ENCODE measurements at regions not wholly inside any gene's neighbourhood (a gene's known extent, or its start where the extent isn't known, plus 50 kb on each side); places are given as distances from the start of the nearest gene placed in this dataset.

DNA sequence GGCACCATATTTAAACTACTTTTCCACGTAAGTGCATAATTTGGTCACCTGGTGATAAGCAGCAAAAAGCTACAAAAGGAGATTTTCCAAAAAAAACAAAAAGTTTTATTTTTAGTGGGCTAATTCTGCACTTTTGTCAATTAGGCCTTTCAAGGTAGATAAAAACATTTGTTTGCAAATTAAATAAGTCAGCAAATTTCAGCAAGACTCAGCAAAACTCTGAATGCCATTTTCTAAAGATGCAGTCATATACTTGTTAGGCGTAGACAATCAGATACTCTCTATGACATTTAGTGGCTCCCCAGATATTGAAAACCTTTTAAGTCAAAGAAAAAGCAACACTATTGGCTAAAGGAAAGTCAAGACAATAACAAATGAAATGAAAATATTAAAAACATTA is 400.2 kb upstream of the GOLIM4 start:
- TF ChIP-seq, protein P1, sequence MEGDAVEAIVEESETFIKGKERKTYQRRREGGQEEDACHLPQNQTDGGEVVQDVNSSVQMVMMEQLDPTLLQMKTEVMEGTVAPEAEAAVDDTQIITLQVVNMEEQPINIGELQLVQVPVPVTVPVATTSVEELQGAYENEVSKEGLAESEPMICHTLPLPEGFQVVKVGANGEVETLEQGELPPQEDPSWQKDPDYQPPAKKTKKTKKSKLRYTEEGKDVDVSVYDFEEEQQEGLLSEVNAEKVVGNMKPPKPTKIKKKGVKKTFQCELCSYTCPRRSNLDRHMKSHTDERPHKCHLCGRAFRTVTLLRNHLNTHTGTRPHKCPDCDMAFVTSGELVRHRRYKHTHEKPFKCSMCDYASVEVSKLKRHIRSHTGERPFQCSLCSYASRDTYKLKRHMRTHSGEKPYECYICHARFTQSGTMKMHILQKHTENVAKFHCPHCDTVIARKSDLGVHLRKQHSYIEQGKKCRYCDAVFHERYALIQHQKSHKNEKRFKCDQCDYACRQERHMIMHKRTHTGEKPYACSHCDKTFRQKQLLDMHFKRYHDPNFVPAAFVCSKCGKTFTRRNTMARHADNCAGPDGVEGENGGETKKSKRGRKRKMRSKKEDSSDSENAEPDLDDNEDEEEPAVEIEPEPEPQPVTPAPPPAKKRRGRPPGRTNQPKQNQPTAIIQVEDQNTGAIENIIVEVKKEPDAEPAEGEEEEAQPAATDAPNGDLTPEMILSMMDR (IDR thresholded peaks at IDR 0.05) = no peak
- TF ChIP-seq POLR2A (IDR thresholded peaks at IDR 0.05) = no peak

Measured in adrenal gland (tissue), 5 donors.